ENCODE measurements at regions not wholly inside any gene's neighbourhood (a gene's known extent, or its start where the extent isn't known, plus 50 kb on each side); places are given as distances from the start of the nearest gene placed in this dataset.

DNA sequence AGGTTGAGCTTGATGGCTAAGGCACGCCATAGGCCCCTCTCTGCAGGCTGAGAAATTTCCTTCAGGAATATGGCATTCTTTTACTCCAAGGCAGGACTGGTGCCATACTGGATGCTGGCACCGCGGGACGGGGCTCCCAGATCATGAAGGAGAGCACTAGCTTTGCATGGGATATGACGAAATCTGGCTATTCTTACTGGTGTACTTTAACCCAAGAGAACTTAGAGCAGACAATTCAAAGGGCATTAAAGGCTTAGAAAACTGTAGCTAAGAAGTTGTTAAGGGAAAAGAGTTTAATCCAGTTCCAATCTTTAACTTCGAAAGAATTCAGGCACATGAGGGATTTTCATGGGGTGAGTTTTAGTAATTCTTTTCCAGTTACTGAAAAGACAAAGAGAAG, 204.4 kb upstream of the ESRRG start:
- Histone ChIP-seq H3K27me3 (ENCODE audit: control insufficient read depth in 3 of 3, insufficient read depth in 3 of 3, low read depth in 1 of 3, low read length in 3 of 3) (no peaks in the 10 kb centered on the region), H2AFZ (ENCODE audit: low read length) (peak overlapping the region; percentile 75), H3K4me3 (ENCODE audit: low read length in 2 of 2) (peak overlapping the region in 1 of 2 donors; percentile 9), H2AK5ac (ENCODE audit: low read depth, low read length) (no peak overlapping the region), H2BK12ac (ENCODE audit: low read length) (no peak overlapping the region), H2BK120ac (ENCODE audit: low read depth, low read length) (no peak overlapping the region), H3K23ac (ENCODE audit: low read depth, low read length, poor library complexity) (no peak overlapping the region), H4K8ac (ENCODE audit: low read depth, low read length) (no peak overlapping the region), H3K4me1 (ENCODE audit: control insufficient read depth in 2 of 2, insufficient read depth in 1 of 2, low read depth in 1 of 2, low read length in 2 of 2) (peaks cover 12 to 17% of the 10 kb centered on the region in 2 donors), H3K4me2 (ENCODE audit: insufficient read depth, low read length, poor library complexity, severe bottlenecking) (peak overlapping the region; percentile 31), H3K36me3 (replicated peaks in 1 of 2; ENCODE audit: control insufficient read depth in 2 of 2, insufficient read depth in 2 of 2, low read length in 2 of 2) (no peaks in the 10 kb centered on the region), H3K27ac (replicated peaks; ENCODE audit: low read length) (peak overlapping the region; percentile 38), H3K4ac (ENCODE audit: low read length) (no peak overlapping the region), H4K91ac (ENCODE audit: low read depth, low read length, poor library complexity) (no peak overlapping the region), H3K9ac (ENCODE audit: low read depth, low read length, poor library complexity) (no peak overlapping the region), H2BK5ac (ENCODE audit: low read length) (no peak overlapping the region), H3K18ac (ENCODE audit: low read length) (peak overlapping the region; percentile 45), H3K14ac (ENCODE audit: low read length) (no peak overlapping the region), H3K79me1 (ENCODE audit: low read depth, low read length) (no peaks in the 10 kb centered on the region), H3K9me3 (replicated peaks in 1 of 2; ENCODE audit: control insufficient read depth in 2 of 2, insufficient read depth in 1 of 2, low read depth in 1 of 2, low read length in 2 of 2) (no peaks in the 10 kb centered on the region), H2BK15ac (ENCODE audit: low read length) (no peak overlapping the region)
- no CpG with 5 or more reads among the region's 6 CpGs for WGBS, 2 donors (ENCODE audit: extremely low coverage in 2 of 2, insufficient read length in 2 of 2, insufficient replicate concordance in 1 of 2)
- no peak for DNase-seq (ENCODE audit: low spot score)

DNA sequence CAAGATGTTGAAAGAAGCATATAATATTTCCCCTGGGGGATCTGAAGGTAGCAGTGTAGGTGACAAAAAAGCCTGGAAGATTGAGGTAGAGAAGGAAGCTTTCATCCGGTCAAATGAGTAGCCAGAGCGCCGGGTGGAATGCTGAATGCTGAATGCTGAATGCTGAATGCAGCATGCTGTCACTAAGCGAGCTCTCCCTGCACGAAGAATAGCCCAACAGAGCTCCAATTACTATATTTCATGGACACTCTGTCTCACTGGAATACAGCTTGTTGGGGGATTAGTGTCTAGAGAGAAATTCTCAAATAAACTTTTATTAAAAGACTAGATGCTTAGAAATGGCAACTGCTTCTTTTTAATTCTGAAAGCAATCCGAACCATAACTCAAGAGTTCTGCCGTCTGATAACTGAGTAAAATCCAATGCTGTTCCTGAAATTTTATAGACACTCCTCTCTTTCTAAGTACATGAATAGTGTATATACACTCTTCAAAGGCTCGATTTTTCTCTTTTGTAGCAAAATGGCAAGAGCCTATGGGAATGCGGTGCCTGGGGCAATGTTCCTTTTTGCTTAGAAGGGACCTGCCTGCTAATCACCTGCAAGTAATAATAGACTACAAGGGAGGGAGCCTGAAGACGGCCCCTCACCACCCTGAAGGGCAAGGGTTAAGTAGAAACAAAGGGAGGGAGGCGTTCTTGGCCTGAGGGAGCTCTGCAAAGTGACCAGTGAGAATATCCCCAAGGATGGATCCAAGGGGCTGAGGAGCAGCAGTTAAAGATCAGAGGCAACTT, 203.7 kb upstream of the ESRRG start:
- Histone ChIP-seq H3K9me3 (replicated peaks in 1 of 2; ENCODE audit: control insufficient read depth in 2 of 2, insufficient read depth in 1 of 2, low read depth in 1 of 2, low read length in 2 of 2) (no peaks in the 10 kb centered on the region), H3K4ac (ENCODE audit: low read length) (no peak overlapping the region), H2AK5ac (ENCODE audit: low read depth, low read length) (no peak overlapping the region), H3K9ac (ENCODE audit: low read depth, low read length, poor library complexity) (no peak overlapping the region), H2BK5ac (ENCODE audit: low read length) (no peak overlapping the region), H3K27me3 (ENCODE audit: control insufficient read depth in 3 of 3, insufficient read depth in 3 of 3, low read depth in 1 of 3, low read length in 3 of 3) (no peaks in the 10 kb centered on the region), H3K79me1 (ENCODE audit: low read depth, low read length) (no peaks in the 10 kb centered on the region), H2BK12ac (ENCODE audit: low read length) (no peak overlapping the region), H2BK120ac (ENCODE audit: low read depth, low read length) (no peak overlapping the region), H3K4me1 (ENCODE audit: control insufficient read depth in 2 of 2, insufficient read depth in 1 of 2, low read depth in 1 of 2, low read length in 2 of 2) (peaks cover 14 to 17% of the 10 kb centered on the region in 2 donors), H4K91ac (ENCODE audit: low read depth, low read length, poor library complexity) (no peak overlapping the region), H3K18ac (ENCODE audit: low read length) (no peak overlapping the region), H3K23ac (ENCODE audit: low read depth, low read length, poor library complexity) (no peak overlapping the region), H3K14ac (ENCODE audit: low read length) (no peak overlapping the region), H3K4me2 (ENCODE audit: insufficient read depth, low read length, poor library complexity, severe bottlenecking) (peak overlapping the region; percentile 31), H2BK15ac (ENCODE audit: low read length) (no peak overlapping the region), H3K4me3 (ENCODE audit: low read length in 2 of 2) (peak overlapping the region in 1 of 2 donors; percentile 9), H3K27ac (replicated peaks; ENCODE audit: low read length) (peak overlapping the region; percentile 41), H3K36me3 (replicated peaks in 1 of 2; ENCODE audit: control insufficient read depth in 2 of 2, insufficient read depth in 2 of 2, low read length in 2 of 2) (no peaks in the 10 kb centered on the region), H2AFZ (ENCODE audit: low read length) (peak overlapping the region; percentile 75), H4K8ac (ENCODE audit: low read depth, low read length) (no peak overlapping the region)
- DNase-seq (ENCODE audit: low spot score), result peak; percentile 42
- no CpG with 5 or more reads among the region's 11 CpGs for WGBS, 2 donors (ENCODE audit: extremely low coverage in 2 of 2, insufficient read length in 2 of 2, insufficient replicate concordance in 1 of 2)

DNA sequence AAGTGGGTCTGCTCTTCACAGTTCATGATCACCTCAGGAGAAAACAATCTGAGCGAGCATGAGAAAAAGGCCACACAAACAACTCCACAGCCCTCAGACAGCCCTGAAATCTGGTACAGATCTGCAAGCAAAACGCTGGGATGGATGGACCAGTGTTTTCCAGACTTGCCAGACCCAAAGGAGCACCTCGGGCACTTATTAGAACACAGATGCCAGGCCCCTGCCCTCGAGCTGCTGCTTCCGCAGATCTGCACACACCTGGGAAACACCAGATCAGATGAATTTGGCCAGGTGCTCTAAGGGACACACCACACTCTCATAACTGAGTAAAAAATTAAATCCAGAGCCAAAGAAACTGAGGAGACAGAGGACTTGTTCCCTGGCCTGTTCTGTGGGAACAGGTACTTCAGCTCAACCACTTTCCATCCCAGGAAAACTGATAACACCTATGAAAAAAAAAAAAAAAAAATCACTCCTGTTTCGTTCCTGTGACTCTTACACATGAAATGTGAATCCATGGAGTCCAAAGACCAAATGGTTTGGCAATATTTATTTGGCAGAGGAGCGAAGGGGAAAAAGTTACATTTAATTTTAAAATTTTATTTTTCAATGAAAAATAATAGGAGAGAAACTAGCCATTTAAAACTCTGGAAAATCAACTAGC, 202.9 kb upstream of the ESRRG start:
- Histone ChIP-seq H3K4me3 (ENCODE audit: low read length in 2 of 2) (no peak overlapping the region), H2BK120ac (ENCODE audit: low read depth, low read length) (no peak overlapping the region)
- no peak for DNase-seq (ENCODE audit: low spot score)

DNA sequence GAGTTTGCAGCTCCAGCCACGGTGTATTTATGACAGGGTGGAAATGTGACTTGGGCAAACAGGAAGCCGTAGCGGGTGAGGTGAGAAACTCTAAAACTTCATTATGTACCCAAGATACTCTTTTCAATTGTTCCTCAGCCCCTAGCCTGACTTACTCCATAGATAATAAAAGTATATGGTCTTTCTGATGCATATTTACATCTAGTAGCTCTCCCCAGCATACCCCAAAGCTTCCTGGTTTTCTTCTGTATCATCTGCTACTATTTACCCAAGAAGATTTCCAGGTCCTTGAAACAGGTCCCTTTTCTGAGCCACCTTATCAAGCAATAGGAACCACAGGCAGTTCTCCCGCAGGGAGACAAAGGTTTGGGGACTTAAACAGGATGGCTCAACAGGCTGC, 201.5 kb upstream of the ESRRG start:
- H3K27me3 ChIP-seq (ENCODE audit: control insufficient read depth in 3 of 3, insufficient read depth in 3 of 3, low read depth in 1 of 3, low read length in 3 of 3), result no peaks in the 10 kb centered on the region
- no peak overlapping the region for H3K18ac ChIP-seq (ENCODE audit: low read length)
- DNase-seq (ENCODE audit: low spot score), result no peak
- H3K23ac ChIP-seq (ENCODE audit: low read depth, low read length, poor library complexity), result no peak overlapping the region
- H3K79me1 ChIP-seq (ENCODE audit: low read depth, low read length), result no peaks in the 10 kb centered on the region
- H2BK120ac ChIP-seq (ENCODE audit: low read depth, low read length), result no peak overlapping the region
- H2AK5ac ChIP-seq (ENCODE audit: low read depth, low read length), result no peak overlapping the region
- H2AFZ ChIP-seq (ENCODE audit: low read length), result no peak overlapping the region
- H2BK5ac ChIP-seq (ENCODE audit: low read length), result no peak overlapping the region
- no peak overlapping the region for H2BK15ac ChIP-seq (ENCODE audit: low read length)
- no peak overlapping the region for H3K9ac ChIP-seq (ENCODE audit: low read depth, low read length, poor library complexity)
- WGBS, 2 donors (ENCODE audit: extremely low coverage in 2 of 2, insufficient read length in 2 of 2, insufficient replicate concordance in 1 of 2), result no CpG with 5 or more reads among the region's 4 CpGs
- H3K4me1 ChIP-seq (ENCODE audit: control insufficient read depth in 2 of 2, insufficient read depth in 1 of 2, low read depth in 1 of 2, low read length in 2 of 2), result peaks cover 14 to 17% of the 10 kb centered on the region in 2 donors
- H3K4me3 ChIP-seq (ENCODE audit: low read length in 2 of 2), result no peak overlapping the region
- H3K36me3 ChIP-seq (replicated peaks in 1 of 2; ENCODE audit: control insufficient read depth in 2 of 2, insufficient read depth in 2 of 2, low read length in 2 of 2), result no peaks in the 10 kb centered on the region
- H4K91ac ChIP-seq (ENCODE audit: low read depth, low read length, poor library complexity), result no peak overlapping the region
- no peak overlapping the region for H3K4me2 ChIP-seq (ENCODE audit: insufficient read depth, low read length, poor library complexity, severe bottlenecking)
- H3K4ac ChIP-seq (ENCODE audit: low read length), result no peak overlapping the region
- H3K27ac ChIP-seq (replicated peaks; ENCODE audit: low read length), result no peak overlapping the region
- H3K9me3 ChIP-seq (replicated peaks in 1 of 2; ENCODE audit: control insufficient read depth in 2 of 2, insufficient read depth in 1 of 2, low read depth in 1 of 2, low read length in 2 of 2), result no peaks in the 10 kb centered on the region
- H4K8ac ChIP-seq (ENCODE audit: low read depth, low read length), result no peak overlapping the region
- no peak overlapping the region for H3K14ac ChIP-seq (ENCODE audit: low read length)
- no peak overlapping the region for H2BK12ac ChIP-seq (ENCODE audit: low read length)

More for the DNA sequence above, 202.9 kb upstream of the ESRRG start:
- Histone ChIP-seq H3K14ac (ENCODE audit: low read length) (no peak overlapping the region), H3K18ac (ENCODE audit: low read length) (peak overlapping the region; percentile 62), H3K9ac (ENCODE audit: low read depth, low read length, poor library complexity) (no peak overlapping the region), H2BK15ac (ENCODE audit: low read length) (no peak overlapping the region), H3K36me3 (replicated peaks in 1 of 2; ENCODE audit: control insufficient read depth in 2 of 2, insufficient read depth in 2 of 2, low read length in 2 of 2) (no peaks in the 10 kb centered on the region), H4K91ac (ENCODE audit: low read depth, low read length, poor library complexity) (no peak overlapping the region), H3K79me1 (ENCODE audit: low read depth, low read length) (no peaks in the 10 kb centered on the region), H2AFZ (ENCODE audit: low read length) (no peak overlapping the region), H4K8ac (ENCODE audit: low read depth, low read length) (no peak overlapping the region), H3K27me3 (ENCODE audit: control insufficient read depth in 3 of 3, insufficient read depth in 3 of 3, low read depth in 1 of 3, low read length in 3 of 3) (no peaks in the 10 kb centered on the region), H3K4me1 (ENCODE audit: control insufficient read depth in 2 of 2, insufficient read depth in 1 of 2, low read depth in 1 of 2, low read length in 2 of 2) (peaks cover 14 to 17% of the 10 kb centered on the region in 2 donors), H3K4ac (ENCODE audit: low read length) (no peak overlapping the region), H3K4me2 (ENCODE audit: insufficient read depth, low read length, poor library complexity, severe bottlenecking) (no peak overlapping the region), H3K27ac (replicated peaks; ENCODE audit: low read length) (no peak overlapping the region), H2BK5ac (ENCODE audit: low read length) (no peak overlapping the region), H2BK12ac (ENCODE audit: low read length) (peak overlapping the region; percentile 35), H2AK5ac (ENCODE audit: low read depth, low read length) (peak overlapping the region; percentile 64), H3K23ac (ENCODE audit: low read depth, low read length, poor library complexity) (no peak overlapping the region), H3K9me3 (replicated peaks in 1 of 2; ENCODE audit: control insufficient read depth in 2 of 2, insufficient read depth in 1 of 2, low read depth in 1 of 2, low read length in 2 of 2) (no peaks in the 10 kb centered on the region)
- WGBS, 2 donors (ENCODE audit: extremely low coverage in 2 of 2, insufficient read length in 2 of 2, insufficient replicate concordance in 1 of 2), result no CpG with 5 or more reads among the region's 7 CpGs

All from neuronal stem cell (in vitro differentiated cells).